ENCODE measurements at regions not wholly inside any gene's neighbourhood (a gene's known extent, or its start where the extent isn't known, plus 50 kb on each side); places are given as distances from the start of the nearest gene placed in this dataset.

DNA sequence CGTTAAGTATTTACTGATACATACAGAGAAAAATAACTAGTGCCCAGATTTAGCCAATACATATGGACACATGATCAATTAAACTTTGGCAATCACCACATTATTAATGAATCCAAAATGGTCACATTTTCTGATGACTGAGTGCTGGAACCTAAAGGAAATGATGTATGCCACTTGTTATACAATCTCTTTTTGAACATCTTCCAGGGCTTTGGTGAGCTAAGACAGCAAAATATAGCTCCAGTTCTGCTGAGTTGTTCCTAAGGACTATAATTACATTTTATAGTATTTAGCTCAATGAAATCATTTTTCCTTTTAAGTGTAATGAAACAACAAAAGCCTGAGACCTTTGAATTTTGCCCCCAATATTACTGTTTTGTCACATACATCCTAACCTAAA lies 329.1 kb upstream of the ATP2B1 start:
- Histone ChIP-seq H3K4me3 (ENCODE audit: low read length) (no peak overlapping the region), H3K9me2 (replicated peaks; ENCODE audit: insufficient read depth, low read length) (no peaks in the 10 kb centered on the region), H3K9me3 (replicated peaks; ENCODE audit: insufficient read depth, low read length) (no peaks in the 10 kb centered on the region), H3K79me2 (ENCODE audit: low read length) (no peaks in the 10 kb centered on the region), H4K20me1 (ENCODE audit: insufficient read depth, low read length) (no peaks in the 10 kb centered on the region), H2AFZ (ENCODE audit: low read length) (no peak overlapping the region), H3K36me3 (replicated peaks; ENCODE audit: insufficient read depth, low read length) (no peaks in the 10 kb centered on the region), H3K4me1 (ENCODE audit: low read length) (no peaks in the 10 kb centered on the region), H3F3A (ENCODE audit: insufficient read depth, low read length) (no peaks in the 10 kb centered on the region), H3K9ac (ENCODE audit: low read length) (no peak overlapping the region), H3K4me2 (ENCODE audit: low read depth, low read length) (no peak overlapping the region), H3K27me3 (replicated peaks; ENCODE audit: insufficient read depth, low read length) (no peaks in the 10 kb centered on the region), H3K27ac (ENCODE audit: low read length) (no peak overlapping the region)
- no peak for DNase-seq
- no peak for TF ChIP-seq EZH2 (optimal IDR thresholded peaks at IDR 0.05; ENCODE audit: low read depth, low read length)

DNA sequence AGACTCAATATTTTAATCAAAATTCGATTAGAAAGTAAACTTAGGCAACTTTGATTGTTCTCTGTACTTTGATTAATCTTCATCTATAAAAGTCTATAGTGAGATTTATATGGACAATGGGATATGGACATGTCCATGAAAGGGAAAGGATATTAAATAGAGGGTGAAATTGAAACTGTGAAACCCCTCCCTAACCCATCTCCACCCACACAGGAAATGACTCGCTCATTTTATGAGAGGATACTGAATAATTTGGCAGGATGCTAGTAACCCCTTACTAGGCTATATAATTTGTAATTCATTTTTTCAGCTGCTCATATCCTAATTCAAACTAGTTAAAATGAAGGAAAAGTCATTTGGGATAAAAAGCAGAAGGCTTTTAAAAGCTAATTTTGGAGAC lies 328.0 kb upstream of the ATP2B1 start:
- Histone ChIP-seq H3K4me1 (ENCODE audit: low read length) (no peaks in the 10 kb centered on the region), H3K36me3 (replicated peaks; ENCODE audit: insufficient read depth, low read length) (no peaks in the 10 kb centered on the region), H3K27me3 (replicated peaks; ENCODE audit: insufficient read depth, low read length) (no peaks in the 10 kb centered on the region), H2AFZ (ENCODE audit: low read length) (no peak overlapping the region), H3K9me3 (replicated peaks; ENCODE audit: insufficient read depth, low read length) (no peaks in the 10 kb centered on the region), H3F3A (ENCODE audit: insufficient read depth, low read length) (no peaks in the 10 kb centered on the region), H3K9ac (ENCODE audit: low read length) (no peak overlapping the region), H4K20me1 (ENCODE audit: insufficient read depth, low read length) (no peaks in the 10 kb centered on the region), H3K4me2 (ENCODE audit: low read depth, low read length) (no peak overlapping the region), H3K79me2 (ENCODE audit: low read length) (no peaks in the 10 kb centered on the region), H3K9me2 (replicated peaks; ENCODE audit: insufficient read depth, low read length) (no peaks in the 10 kb centered on the region), H3K4me3 (ENCODE audit: low read length) (no peak overlapping the region), H3K27ac (ENCODE audit: low read length) (no peak overlapping the region)
- DNase-seq: no peak
- TF ChIP-seq, protein P1, sequence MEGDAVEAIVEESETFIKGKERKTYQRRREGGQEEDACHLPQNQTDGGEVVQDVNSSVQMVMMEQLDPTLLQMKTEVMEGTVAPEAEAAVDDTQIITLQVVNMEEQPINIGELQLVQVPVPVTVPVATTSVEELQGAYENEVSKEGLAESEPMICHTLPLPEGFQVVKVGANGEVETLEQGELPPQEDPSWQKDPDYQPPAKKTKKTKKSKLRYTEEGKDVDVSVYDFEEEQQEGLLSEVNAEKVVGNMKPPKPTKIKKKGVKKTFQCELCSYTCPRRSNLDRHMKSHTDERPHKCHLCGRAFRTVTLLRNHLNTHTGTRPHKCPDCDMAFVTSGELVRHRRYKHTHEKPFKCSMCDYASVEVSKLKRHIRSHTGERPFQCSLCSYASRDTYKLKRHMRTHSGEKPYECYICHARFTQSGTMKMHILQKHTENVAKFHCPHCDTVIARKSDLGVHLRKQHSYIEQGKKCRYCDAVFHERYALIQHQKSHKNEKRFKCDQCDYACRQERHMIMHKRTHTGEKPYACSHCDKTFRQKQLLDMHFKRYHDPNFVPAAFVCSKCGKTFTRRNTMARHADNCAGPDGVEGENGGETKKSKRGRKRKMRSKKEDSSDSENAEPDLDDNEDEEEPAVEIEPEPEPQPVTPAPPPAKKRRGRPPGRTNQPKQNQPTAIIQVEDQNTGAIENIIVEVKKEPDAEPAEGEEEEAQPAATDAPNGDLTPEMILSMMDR (IDR thresholded peaks at IDR 0.05; ENCODE audit: low read length): no peak

DNA sequence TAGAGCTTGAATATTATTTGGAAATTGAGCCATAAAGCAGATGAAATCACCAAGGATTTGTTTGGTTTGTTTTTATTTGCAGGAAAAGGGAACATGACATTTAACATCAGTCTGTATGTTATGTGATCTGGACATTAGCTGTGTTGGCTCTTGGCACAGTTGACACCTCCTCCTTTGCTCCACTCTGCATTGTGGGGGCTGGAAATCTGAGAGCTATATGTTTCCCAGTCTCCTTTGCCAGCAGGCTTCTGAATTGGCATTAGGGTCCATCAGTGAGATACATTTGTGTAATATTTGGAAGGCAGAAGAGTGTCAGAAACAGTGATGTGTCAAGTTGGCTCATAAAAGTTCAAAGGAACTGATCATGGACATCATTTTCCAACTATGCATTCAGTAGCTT lies 322.1 kb upstream of the ATP2B1 start:
- Histone ChIP-seq H3K4me2 (ENCODE audit: low read depth, low read length) (no peak overlapping the region), H3K27ac (ENCODE audit: low read length) (no peak overlapping the region), H3K4me1 (ENCODE audit: low read length) (no peaks in the 10 kb centered on the region), H3K9ac (ENCODE audit: low read length) (no peak overlapping the region), H3K79me2 (ENCODE audit: low read length) (no peaks in the 10 kb centered on the region), H3K9me2 (replicated peaks; ENCODE audit: insufficient read depth, low read length) (no peaks in the 10 kb centered on the region), H3K36me3 (replicated peaks; ENCODE audit: insufficient read depth, low read length) (no peaks in the 10 kb centered on the region), H3K27me3 (replicated peaks; ENCODE audit: insufficient read depth, low read length) (no peaks in the 10 kb centered on the region), H2AFZ (ENCODE audit: low read length) (no peak overlapping the region), H4K20me1 (ENCODE audit: insufficient read depth, low read length) (no peaks in the 10 kb centered on the region), H3K9me3 (replicated peaks; ENCODE audit: insufficient read depth, low read length) (no peaks in the 10 kb centered on the region), H3K4me3 (ENCODE audit: low read length) (no peak overlapping the region), H3F3A (ENCODE audit: insufficient read depth, low read length) (no peaks in the 10 kb centered on the region)
- TF ChIP-seq, protein P1 (IDR thresholded peaks at IDR 0.05; ENCODE audit: low read length): no peak
- no peak for TF ChIP-seq EZH2 (optimal IDR thresholded peaks at IDR 0.05; ENCODE audit: low read depth, low read length)
- TF ChIP-seq EZH2phosphoT487 (IDR thresholded peaks at IDR 0.05; ENCODE audit: low read length): no peak
- no peak for DNase-seq

DNA sequence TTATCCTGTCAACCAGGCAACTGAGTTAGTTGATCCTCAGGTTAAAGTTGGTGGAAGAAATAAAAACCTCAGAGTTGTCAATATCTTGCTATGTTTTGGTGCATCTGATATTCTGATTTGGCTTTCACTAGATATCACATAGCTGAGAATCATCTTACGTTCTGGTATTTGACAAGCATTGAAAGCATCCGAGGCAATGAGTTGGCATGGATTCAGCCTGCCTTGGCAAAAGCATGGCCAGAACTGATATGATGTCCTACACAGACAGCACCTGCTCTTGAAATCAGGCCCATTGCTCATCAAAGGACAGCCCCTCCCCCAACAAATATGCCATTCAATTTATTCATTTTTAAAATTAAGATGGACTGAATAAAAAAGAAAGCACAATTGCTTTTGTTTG lies 320.7 kb upstream of the ATP2B1 start:
- Histone ChIP-seq H3K4me2 (ENCODE audit: low read depth, low read length) (no peak overlapping the region), H3K79me2 (ENCODE audit: low read length) (no peaks in the 10 kb centered on the region), H3K9ac (ENCODE audit: low read length) (no peak overlapping the region), H3K9me2 (replicated peaks; ENCODE audit: insufficient read depth, low read length) (no peaks in the 10 kb centered on the region), H3K27me3 (replicated peaks; ENCODE audit: insufficient read depth, low read length) (no peaks in the 10 kb centered on the region), H3K27ac (ENCODE audit: low read length) (no peak overlapping the region), H3K4me1 (ENCODE audit: low read length) (no peaks in the 10 kb centered on the region), H3K4me3 (ENCODE audit: low read length) (no peak overlapping the region), H3K9me3 (replicated peaks; ENCODE audit: insufficient read depth, low read length) (no peaks in the 10 kb centered on the region), H3K36me3 (replicated peaks; ENCODE audit: insufficient read depth, low read length) (no peaks in the 10 kb centered on the region), H3F3A (ENCODE audit: insufficient read depth, low read length) (no peaks in the 10 kb centered on the region), H2AFZ (ENCODE audit: low read length) (no peak overlapping the region), H4K20me1 (ENCODE audit: insufficient read depth, low read length) (no peaks in the 10 kb centered on the region)
- no peak for DNase-seq
- TF ChIP-seq EZH2 (optimal IDR thresholded peaks at IDR 0.05; ENCODE audit: low read depth, low read length): no peak
- TF ChIP-seq, protein P1 (IDR thresholded peaks at IDR 0.05; ENCODE audit: low read length): no peak
- TF ChIP-seq EZH2phosphoT487 (IDR thresholded peaks at IDR 0.05; ENCODE audit: low read length): no peak
